AG04449 (cell line): ENCODE measurements at regions not wholly inside any gene's neighbourhood (a gene's known extent, or its start where the extent isn't known, plus 50 kb on each side); places are given as distances from the start of the nearest gene placed in this dataset.

Experiments
- CTCF ChIA-PET: fragments of 350-600 bp; formaldehyde crosslinking; extraction: SDS; loops from one replicate; lab custom pipeline; 2021; ENCODE audit warnings: antibody characterized with exemption; lab: Yijun Ruan, JAX
- POLR2A ChIA-PET: fragments of 400-600, 350-600 bp; formaldehyde crosslinking; extraction: SDS; loops from one replicate; lab custom pipeline; 2020; ENCODE audit warnings: antibody characterized with exemption, inconsistent platforms; lab: Yijun Ruan, JAX
- DNase-seq: peaks from one replicate; pipeline ENCODE4 v3.0.0-alpha.2; 2010; ENCODE audit warnings: low read depth, low spot score
- H3K4me3 ChIP-seq: 2 replicates; pipeline ENCODE4 v1.5.1; 2011; ENCODE audit warnings: low read depth, mild to moderate bottlenecking, control low read depth, low read length
- CTCF ChIP-seq: IDR thresholded peaks from one replicate; pipeline ENCODE4 v1.5.1; 2011; ENCODE audit warnings: mild to moderate bottlenecking, moderate library complexity, low read length, control low read depth, inconsistent platforms; ENCODE audit not compliant: insufficient read depth; ENCODE audit errors: missing control alignments

- no peak for DNase-seq
- ChIA-PET POLR2A (no interaction called here), CTCF (no interaction called here)
- no peak overlapping the region for H3K4me3 ChIP-seq
- TF ChIP-seq CTCF, result no peak
Observed at GRCh38 chr10:8229153-8229552, 174.7 kb downstream of the GATA3 start.

- TF ChIP-seq CTCF, result no peak
- no peak overlapping the region for H3K4me3 ChIP-seq
- ChIA-PET POLR2A (no interaction called here), CTCF (no interaction called here)
- no peak for DNase-seq
Observed at GRCh38 chr10:8230902-8231301, 176.4 kb downstream of the GATA3 start.

GRCh38 chr10:8233049-8233448 is 178.6 kb downstream of the GATA3 start:
- no peak overlapping the region for H3K4me3 ChIP-seq
- TF ChIP-seq CTCF, result no peak
- POLR2A ChIA-PET, result no interaction called here
- no peak for DNase-seq
- CTCF ChIA-PET, result no interaction called here

- DNase-seq, result no peak
- TF ChIP-seq CTCF, result no peak
- ChIA-PET CTCF (no interaction called here), POLR2A (no interaction called here)
- H3K4me3 ChIP-seq, result no peak overlapping the region
Observed at GRCh38 chr10:8233832-8234259, 179.4 kb downstream of the GATA3 start.

- DNase-seq, result no peak
- H3K4me3 ChIP-seq, result no peak overlapping the region
- TF ChIP-seq CTCF, result no peak
- ChIA-PET POLR2A (no interaction called here), CTCF (no interaction called here)
Observed at GRCh38 chr10:8235253-8236027, 181.0 kb downstream of the GATA3 start.

GRCh38 chr10:8238986-8239385 is 184.5 kb downstream of the GATA3 start:
- no peak for TF ChIP-seq CTCF
- CTCF ChIA-PET, result no interaction called here
- DNase-seq, result no peak
- H3K4me3 ChIP-seq, result no peak overlapping the region
- POLR2A ChIA-PET, result no interaction called here
